ENCODE measurements at regions not wholly inside any gene's neighbourhood (a gene's known extent, or its start where the extent isn't known, plus 50 kb on each side); places are given as distances from the start of the nearest gene placed in this dataset.

DNA sequence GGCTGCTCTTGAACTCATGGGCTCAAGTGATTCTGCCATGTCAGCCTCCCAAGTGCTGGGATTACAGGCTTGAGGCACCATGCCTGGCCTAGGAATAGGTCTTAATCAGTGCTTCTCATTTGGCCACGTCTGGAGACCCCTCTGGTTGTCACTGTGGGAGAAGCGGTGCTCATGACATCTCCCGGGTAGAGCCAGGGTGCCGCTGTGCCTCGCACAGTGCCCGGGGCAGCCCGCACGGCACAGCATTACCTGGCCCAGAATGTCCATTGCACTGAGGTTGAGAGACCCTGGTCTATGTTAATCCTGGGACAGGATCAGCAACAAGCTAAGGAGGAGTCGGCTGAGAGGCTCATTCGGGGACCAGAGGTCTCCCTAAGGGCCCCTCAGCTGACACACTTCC, 160.8 kb downstream of the EFNB2 start:
- H3K27ac ChIP-seq (ENCODE audit: low read depth, low read length), result no peak overlapping the region
- peaks cover 0 to 9% (median 0%) of the 10 kb centered on the region in 5 donors for H3K4me1 ChIP-seq (ENCODE audit: control insufficient read depth in 5 of 5, insufficient read depth in 5 of 5, low read length in 5 of 5)
- no peaks in the 10 kb centered on the region for H3K27me3 ChIP-seq (ENCODE audit: control insufficient read depth in 5 of 5, insufficient read depth in 4 of 5, low read length in 5 of 5)
- H3K9me3 ChIP-seq (ENCODE audit: control insufficient read depth in 5 of 5, low read length in 5 of 5), result no peaks in the 10 kb centered on the region
- H3K4me3 ChIP-seq (ENCODE audit: low read depth in 1 of 5, low read length in 5 of 5), result no peak overlapping the region
- H3K9ac ChIP-seq (ENCODE audit: low read length in 5 of 5), result no peak overlapping the region
- H3K36me3 ChIP-seq (ENCODE audit: control insufficient read depth in 5 of 5, insufficient read depth in 5 of 5, low read length in 5 of 5), result no peaks in the 10 kb centered on the region

GRCh38 chr13:106373989-106374572, 161.4 kb downstream of the EFNB2 start:
- H3K4me3 ChIP-seq (ENCODE audit: low read depth in 1 of 5, low read length in 5 of 5), result no peak overlapping the region
- H3K27ac ChIP-seq (ENCODE audit: low read depth, low read length), result no peak overlapping the region
- no peak overlapping the region for H3K9ac ChIP-seq (ENCODE audit: low read length in 5 of 5)
- H3K9me3 ChIP-seq (ENCODE audit: control insufficient read depth in 5 of 5, low read length in 5 of 5), result no peaks in the 10 kb centered on the region
- peaks cover 0 to 9% (median 0%) of the 10 kb centered on the region in 5 donors for H3K4me1 ChIP-seq (ENCODE audit: control insufficient read depth in 5 of 5, insufficient read depth in 5 of 5, low read length in 5 of 5)
- H3K36me3 ChIP-seq (ENCODE audit: control insufficient read depth in 5 of 5, insufficient read depth in 5 of 5, low read length in 5 of 5), result no peaks in the 10 kb centered on the region
- H3K27me3 ChIP-seq (ENCODE audit: control insufficient read depth in 5 of 5, insufficient read depth in 4 of 5, low read length in 5 of 5), result no peaks in the 10 kb centered on the region

GRCh38 chr13:106373304-106373988, 162.0 kb downstream of the EFNB2 start:
- H3K4me1 ChIP-seq (ENCODE audit: control insufficient read depth in 5 of 5, insufficient read depth in 5 of 5, low read length in 5 of 5), result peaks cover 0 to 9% (median 0%) of the 10 kb centered on the region in 5 donors
- H3K27me3 ChIP-seq (ENCODE audit: control insufficient read depth in 5 of 5, insufficient read depth in 4 of 5, low read length in 5 of 5), result no peaks in the 10 kb centered on the region
- H3K4me3 ChIP-seq (ENCODE audit: low read depth in 1 of 5, low read length in 5 of 5), result no peak overlapping the region
- H3K9me3 ChIP-seq (ENCODE audit: control insufficient read depth in 5 of 5, low read length in 5 of 5), result no peaks in the 10 kb centered on the region
- no peak overlapping the region for H3K9ac ChIP-seq (ENCODE audit: low read length in 5 of 5)
- no peaks in the 10 kb centered on the region for H3K36me3 ChIP-seq (ENCODE audit: control insufficient read depth in 5 of 5, insufficient read depth in 5 of 5, low read length in 5 of 5)
- no peak overlapping the region for H3K27ac ChIP-seq (ENCODE audit: low read depth, low read length)

GRCh38 chr13:106372199-106373155, 163.0 kb downstream of the EFNB2 start:
- no peak overlapping the region for H3K9ac ChIP-seq (ENCODE audit: low read length in 5 of 5)
- H3K36me3 ChIP-seq (ENCODE audit: control insufficient read depth in 5 of 5, insufficient read depth in 5 of 5, low read length in 5 of 5), result no peaks in the 10 kb centered on the region
- no peaks in the 10 kb centered on the region for H3K27me3 ChIP-seq (ENCODE audit: control insufficient read depth in 5 of 5, insufficient read depth in 4 of 5, low read length in 5 of 5)
- no peak overlapping the region for H3K4me3 ChIP-seq (ENCODE audit: low read depth in 1 of 5, low read length in 5 of 5)
- H3K27ac ChIP-seq (ENCODE audit: low read depth, low read length), result no peak overlapping the region
- peaks cover 0 to 9% (median 0%) of the 10 kb centered on the region in 5 donors for H3K4me1 ChIP-seq (ENCODE audit: control insufficient read depth in 5 of 5, insufficient read depth in 5 of 5, low read length in 5 of 5)
- no peaks in the 10 kb centered on the region for H3K9me3 ChIP-seq (ENCODE audit: control insufficient read depth in 5 of 5, low read length in 5 of 5)

GRCh38 chr13:106371024-106371423, 164.4 kb downstream of the EFNB2 start:
- H3K27me3 ChIP-seq (ENCODE audit: control insufficient read depth in 5 of 5, insufficient read depth in 4 of 5, low read length in 5 of 5), result no peaks in the 10 kb centered on the region
- no peak overlapping the region for H3K9ac ChIP-seq (ENCODE audit: low read length in 5 of 5)
- no peak overlapping the region for H3K4me3 ChIP-seq (ENCODE audit: low read depth in 1 of 5, low read length in 5 of 5)
- peaks cover 0 to 9% (median 0%) of the 10 kb centered on the region in 5 donors for H3K4me1 ChIP-seq (ENCODE audit: control insufficient read depth in 5 of 5, insufficient read depth in 5 of 5, low read length in 5 of 5)
- H3K9me3 ChIP-seq (ENCODE audit: control insufficient read depth in 5 of 5, low read length in 5 of 5), result no peaks in the 10 kb centered on the region
- H3K27ac ChIP-seq (ENCODE audit: low read depth, low read length), result no peak overlapping the region
- no peaks in the 10 kb centered on the region for H3K36me3 ChIP-seq (ENCODE audit: control insufficient read depth in 5 of 5, insufficient read depth in 5 of 5, low read length in 5 of 5)

DNA sequence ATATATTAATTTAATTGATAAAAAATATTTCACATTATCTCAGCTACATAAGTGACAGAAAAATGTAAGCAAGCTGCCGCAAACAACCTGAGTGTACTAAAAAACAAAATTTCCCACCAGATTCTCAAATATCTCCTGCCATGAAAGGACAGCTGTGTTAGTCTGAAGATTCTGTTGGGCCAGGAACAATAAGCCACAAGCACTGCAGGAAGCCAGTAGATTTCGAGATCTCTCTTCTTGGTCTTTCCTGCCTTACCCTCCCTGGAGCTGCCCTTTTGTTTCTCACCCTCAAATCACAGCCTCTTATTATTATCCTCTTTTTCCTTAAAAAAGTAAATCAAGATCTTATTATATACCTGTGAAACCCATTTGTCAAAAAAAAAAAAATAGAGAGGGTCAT, 165.6 kb downstream of the EFNB2 start:
- H3K27ac ChIP-seq (ENCODE audit: low read depth, low read length), result no peak overlapping the region
- H3K4me3 ChIP-seq (ENCODE audit: low read depth in 1 of 5, low read length in 5 of 5), result no peak overlapping the region
- no peaks in the 10 kb centered on the region for H3K27me3 ChIP-seq (ENCODE audit: control insufficient read depth in 5 of 5, insufficient read depth in 4 of 5, low read length in 5 of 5)
- no peak overlapping the region for H3K9ac ChIP-seq (ENCODE audit: low read length in 5 of 5)
- H3K4me1 ChIP-seq (ENCODE audit: control insufficient read depth in 5 of 5, insufficient read depth in 5 of 5, low read length in 5 of 5), result peaks cover 0 to 9% (median 0%) of the 10 kb centered on the region in 5 donors
- H3K9me3 ChIP-seq (ENCODE audit: control insufficient read depth in 5 of 5, low read length in 5 of 5), result peaks cover 0 to 4% (median 0%) of the 10 kb centered on the region in 5 donors
- no peaks in the 10 kb centered on the region for H3K36me3 ChIP-seq (ENCODE audit: control insufficient read depth in 5 of 5, insufficient read depth in 5 of 5, low read length in 5 of 5)

DNA sequence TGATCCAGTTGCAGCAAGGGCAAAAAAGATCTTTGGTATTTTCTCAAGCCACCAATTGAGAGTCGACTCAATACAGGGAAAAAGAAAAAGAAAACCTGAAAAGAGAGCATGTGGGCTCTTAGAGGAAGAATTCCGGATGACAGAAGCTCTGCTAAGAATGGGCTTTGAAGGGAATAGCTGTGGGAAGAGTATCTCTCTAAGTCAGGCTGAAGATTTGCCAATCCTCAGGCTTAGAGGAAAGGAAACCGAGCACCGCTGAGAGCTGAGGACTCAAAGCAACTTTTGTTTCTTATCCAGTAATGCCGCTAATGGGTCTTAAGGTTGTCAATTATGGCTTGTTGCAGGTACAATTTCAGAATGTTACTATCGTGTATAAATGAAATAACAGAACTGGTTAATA, 166.4 kb downstream of the EFNB2 start:
- peaks cover 0 to 9% (median 0%) of the 10 kb centered on the region in 5 donors for H3K4me1 ChIP-seq (ENCODE audit: control insufficient read depth in 5 of 5, insufficient read depth in 5 of 5, low read length in 5 of 5)
- no peak overlapping the region for H3K4me3 ChIP-seq (ENCODE audit: low read depth in 1 of 5, low read length in 5 of 5)
- H3K9ac ChIP-seq (ENCODE audit: low read length in 5 of 5), result no peak overlapping the region
- H3K9me3 ChIP-seq (ENCODE audit: control insufficient read depth in 5 of 5, low read length in 5 of 5), result peaks cover 0 to 10% (median 0%) of the 10 kb centered on the region in 5 donors
- H3K27me3 ChIP-seq (ENCODE audit: control insufficient read depth in 5 of 5, insufficient read depth in 4 of 5, low read length in 5 of 5), result no peaks in the 10 kb centered on the region
- no peak overlapping the region for H3K27ac ChIP-seq (ENCODE audit: low read depth, low read length)
- no peaks in the 10 kb centered on the region for H3K36me3 ChIP-seq (ENCODE audit: control insufficient read depth in 5 of 5, insufficient read depth in 5 of 5, low read length in 5 of 5)

DNA sequence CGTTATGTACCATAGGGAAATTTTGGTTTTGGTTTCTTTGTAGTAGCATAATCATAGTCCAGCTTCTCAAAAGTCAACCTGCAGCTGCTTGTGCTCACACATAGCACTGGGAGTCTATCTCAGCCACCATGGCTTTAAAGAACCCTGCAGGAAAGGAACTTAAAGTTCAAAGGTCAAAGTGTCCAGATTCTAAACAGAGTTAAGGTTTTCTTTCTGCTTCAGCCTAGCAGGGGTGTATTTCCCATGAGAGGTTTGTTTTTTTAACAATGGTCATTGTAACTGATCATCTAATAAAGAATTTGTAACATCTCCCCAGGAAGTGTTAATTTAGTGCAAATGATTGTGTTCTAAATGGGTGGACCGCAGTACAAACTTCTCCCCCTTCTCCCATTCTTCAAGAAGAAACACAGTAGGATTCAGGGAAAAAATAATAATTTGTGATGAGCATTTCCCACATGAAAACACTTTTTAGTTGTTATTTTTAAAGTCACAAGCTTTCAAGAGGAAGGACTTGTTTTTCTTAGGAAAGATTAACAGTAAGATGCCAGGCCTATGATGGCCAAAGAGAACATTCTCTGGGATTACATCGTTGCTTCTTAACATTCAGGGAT, 168.0 kb downstream of the EFNB2 start:
- no peak overlapping the region for H3K27ac ChIP-seq (ENCODE audit: low read depth, low read length)
- H3K27me3 ChIP-seq (ENCODE audit: control insufficient read depth in 5 of 5, insufficient read depth in 4 of 5, low read length in 5 of 5), result no peaks in the 10 kb centered on the region
- no peaks in the 10 kb centered on the region for H3K4me1 ChIP-seq (ENCODE audit: control insufficient read depth in 5 of 5, insufficient read depth in 5 of 5, low read length in 5 of 5)
- no peaks in the 10 kb centered on the region for H3K36me3 ChIP-seq (ENCODE audit: control insufficient read depth in 5 of 5, insufficient read depth in 5 of 5, low read length in 5 of 5)
- no peak overlapping the region for H3K4me3 ChIP-seq (ENCODE audit: low read depth in 1 of 5, low read length in 5 of 5)
- H3K9ac ChIP-seq (ENCODE audit: low read length in 5 of 5), result no peak overlapping the region
- peaks cover 0 to 11% (median 0%) of the 10 kb centered on the region in 5 donors for H3K9me3 ChIP-seq (ENCODE audit: control insufficient read depth in 5 of 5, low read length in 5 of 5)

GRCh38 chr13:106362707-106363106, 172.8 kb downstream of the EFNB2 start:
- H3K27ac ChIP-seq (ENCODE audit: low read depth, low read length), result no peak overlapping the region
- no peak overlapping the region for H3K4me3 ChIP-seq (ENCODE audit: low read depth in 1 of 5, low read length in 5 of 5)
- H3K4me1 ChIP-seq (ENCODE audit: control insufficient read depth in 5 of 5, insufficient read depth in 5 of 5, low read length in 5 of 5), result no peaks in the 10 kb centered on the region
- H3K9me3 ChIP-seq (ENCODE audit: control insufficient read depth in 5 of 5, low read length in 5 of 5), result peaks cover 0 to 13% (median 0%) of the 10 kb centered on the region in 5 donors
- no peaks in the 10 kb centered on the region for H3K36me3 ChIP-seq (ENCODE audit: control insufficient read depth in 5 of 5, insufficient read depth in 5 of 5, low read length in 5 of 5)
- H3K9ac ChIP-seq (ENCODE audit: low read length in 5 of 5), result no peak overlapping the region
- H3K27me3 ChIP-seq (ENCODE audit: control insufficient read depth in 5 of 5, insufficient read depth in 4 of 5, low read length in 5 of 5), result no peaks in the 10 kb centered on the region

All from subcutaneous abdominal adipose tissue (tissue), 5 donors.